ENCODE measurements at regions not wholly inside any gene's neighbourhood (a gene's known extent, or its start where the extent isn't known, plus 50 kb on each side); places are given as distances from the start of the nearest gene placed in this dataset.

- Histone ChIP-seq H3K4me3 (ENCODE audit: insufficient read depth, low read depth, low read length) (no peak overlapping the region), H4K20me1 (ENCODE audit: insufficient read depth, low read length) (no peaks in the 10 kb centered on the region), H2AFZ (ENCODE audit: low read depth, low read length) (no peak overlapping the region), H3K9me3 (ENCODE audit: insufficient read depth, low read depth, low read length) (no peaks in the 10 kb centered on the region), H3K36me3 (ENCODE audit: insufficient read depth, low read length) (no peaks in the 10 kb centered on the region), H3K27me3 (ENCODE audit: insufficient read depth, low read length) (no peaks in the 10 kb centered on the region), H3K4me1 (ENCODE audit: insufficient read depth, low read length) (no peaks in the 10 kb centered on the region), H3K9ac (ENCODE audit: low read length) (no peak overlapping the region), H3K27ac (ENCODE audit: low read depth, low read length) (no peak overlapping the region), H3K79me2 (ENCODE audit: insufficient read depth, low read length) (no peaks in the 10 kb centered on the region), H3K4me2 (ENCODE audit: low read length) (no peak overlapping the region)
- Mint-ChIP-seq H3K36me3 (ENCODE audit: low read depth, unreplicated experiment) (no peaks in the 10 kb centered on the region), H3K4me3 (ENCODE audit: unreplicated experiment) (no peak overlapping the region), H3K4me1 (ENCODE audit: low read depth, unreplicated experiment) (no peaks in the 10 kb centered on the region), H3K27me3 (ENCODE audit: low read depth, unreplicated experiment) (peaks cover 1% of the 10 kb centered on the region), H3K9me3 (ENCODE audit: unreplicated experiment) (no peaks in the 10 kb centered on the region), H3K27ac (ENCODE audit: unreplicated experiment) (no peak overlapping the region)
- FAIRE-seq (no peak), DNase-seq (ENCODE audit: low read depth) (no peak)
- TF ChIP-seq, protein P1, sequence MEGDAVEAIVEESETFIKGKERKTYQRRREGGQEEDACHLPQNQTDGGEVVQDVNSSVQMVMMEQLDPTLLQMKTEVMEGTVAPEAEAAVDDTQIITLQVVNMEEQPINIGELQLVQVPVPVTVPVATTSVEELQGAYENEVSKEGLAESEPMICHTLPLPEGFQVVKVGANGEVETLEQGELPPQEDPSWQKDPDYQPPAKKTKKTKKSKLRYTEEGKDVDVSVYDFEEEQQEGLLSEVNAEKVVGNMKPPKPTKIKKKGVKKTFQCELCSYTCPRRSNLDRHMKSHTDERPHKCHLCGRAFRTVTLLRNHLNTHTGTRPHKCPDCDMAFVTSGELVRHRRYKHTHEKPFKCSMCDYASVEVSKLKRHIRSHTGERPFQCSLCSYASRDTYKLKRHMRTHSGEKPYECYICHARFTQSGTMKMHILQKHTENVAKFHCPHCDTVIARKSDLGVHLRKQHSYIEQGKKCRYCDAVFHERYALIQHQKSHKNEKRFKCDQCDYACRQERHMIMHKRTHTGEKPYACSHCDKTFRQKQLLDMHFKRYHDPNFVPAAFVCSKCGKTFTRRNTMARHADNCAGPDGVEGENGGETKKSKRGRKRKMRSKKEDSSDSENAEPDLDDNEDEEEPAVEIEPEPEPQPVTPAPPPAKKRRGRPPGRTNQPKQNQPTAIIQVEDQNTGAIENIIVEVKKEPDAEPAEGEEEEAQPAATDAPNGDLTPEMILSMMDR (IDR thresholded peaks at IDR 0.05; ENCODE audit: insufficient read depth, low read depth, low read length), result peak; percentile 22
- no peak for TF ChIP-seq EZH2 (IDR thresholded peaks at IDR 0.05; ENCODE audit: insufficient read depth, low read length)
Observed at GRCh38 chr10:9311702-9312499, 1257.4 kb downstream of the GATA3 start.

DNA sequence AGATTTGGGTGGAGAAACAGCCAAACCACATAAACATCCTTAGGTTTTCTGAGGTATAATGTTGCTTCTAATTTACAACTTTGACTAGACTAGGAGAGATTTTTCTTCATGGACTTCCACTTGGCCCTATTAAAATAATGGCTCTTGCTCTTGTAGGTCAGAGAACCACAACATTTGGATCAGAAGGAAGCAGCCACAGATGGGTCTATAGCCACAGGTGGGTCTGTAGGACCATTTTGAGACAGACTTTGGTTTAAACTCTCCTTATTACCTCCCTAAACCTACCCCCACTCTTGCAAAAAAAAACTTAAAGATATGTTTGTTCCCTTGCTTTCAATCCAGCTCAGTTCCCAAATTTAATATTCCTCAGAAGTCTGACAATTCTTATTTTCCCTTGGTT lies 1260.8 kb downstream of the GATA3 start:
- Mint-ChIP-seq H3K27me3 (ENCODE audit: low read depth, unreplicated experiment) (peaks cover 1% of the 10 kb centered on the region), H3K9me3 (ENCODE audit: unreplicated experiment) (no peaks in the 10 kb centered on the region), H3K4me1 (ENCODE audit: low read depth, unreplicated experiment) (no peaks in the 10 kb centered on the region), H3K4me3 (ENCODE audit: unreplicated experiment) (no peak overlapping the region), H3K27ac (ENCODE audit: unreplicated experiment) (no peak overlapping the region), H3K36me3 (ENCODE audit: low read depth, unreplicated experiment) (no peaks in the 10 kb centered on the region)
- no peak for DNase-seq (ENCODE audit: low read depth)
- Histone ChIP-seq H3K9me3 (ENCODE audit: insufficient read depth, low read depth, low read length) (no peaks in the 10 kb centered on the region), H3K4me1 (ENCODE audit: insufficient read depth, low read length) (no peaks in the 10 kb centered on the region), H3K79me2 (ENCODE audit: insufficient read depth, low read length) (no peaks in the 10 kb centered on the region), H3K27me3 (ENCODE audit: insufficient read depth, low read length) (no peaks in the 10 kb centered on the region), H3K4me2 (ENCODE audit: low read length) (no peak overlapping the region), H3K36me3 (ENCODE audit: insufficient read depth, low read length) (no peaks in the 10 kb centered on the region), H3K9ac (ENCODE audit: low read length) (no peak overlapping the region), H3K27ac (ENCODE audit: low read depth, low read length) (no peak overlapping the region), H3K4me3 (ENCODE audit: insufficient read depth, low read depth, low read length) (no peak overlapping the region), H2AFZ (ENCODE audit: low read depth, low read length) (no peak overlapping the region), H4K20me1 (ENCODE audit: insufficient read depth, low read length) (no peaks in the 10 kb centered on the region)
- no peak for FAIRE-seq
- TF ChIP-seq, protein P1 (IDR thresholded peaks at IDR 0.05; ENCODE audit: insufficient read depth, low read depth, low read length), result no peak
- TF ChIP-seq EZH2 (IDR thresholded peaks at IDR 0.05; ENCODE audit: insufficient read depth, low read length), result no peak

- H3K4me1 Mint-ChIP-seq (ENCODE audit: low read depth, unreplicated experiment), result no peaks in the 10 kb centered on the region
- no peak overlapping the region for H3K4me3 Mint-ChIP-seq (ENCODE audit: unreplicated experiment)
- H3K4me1 ChIP-seq (ENCODE audit: insufficient read depth, low read length), result no peaks in the 10 kb centered on the region
- no peak overlapping the region for H3K4me2 ChIP-seq (ENCODE audit: low read length)
- no peaks in the 10 kb centered on the region for H3K36me3 Mint-ChIP-seq (ENCODE audit: low read depth, unreplicated experiment)
- no peaks in the 10 kb centered on the region for H3K9me3 ChIP-seq (ENCODE audit: insufficient read depth, low read depth, low read length)
- no peak for TF ChIP-seq EZH2 (IDR thresholded peaks at IDR 0.05; ENCODE audit: insufficient read depth, low read length)
- TF ChIP-seq, protein P1 (IDR thresholded peaks at IDR 0.05; ENCODE audit: insufficient read depth, low read depth, low read length), result peak; percentile 72
- peak; percentile 40 for DNase-seq (ENCODE audit: low read depth)
- no peak overlapping the region for H3K27ac ChIP-seq (ENCODE audit: low read depth, low read length)
- H3K27me3 ChIP-seq (ENCODE audit: insufficient read depth, low read length), result no peaks in the 10 kb centered on the region
- no peak overlapping the region for H2AFZ ChIP-seq (ENCODE audit: low read depth, low read length)
- H3K27me3 Mint-ChIP-seq (ENCODE audit: low read depth, unreplicated experiment), result no peaks in the 10 kb centered on the region
- H3K9me3 Mint-ChIP-seq (ENCODE audit: unreplicated experiment), result peaks cover 4% of the 10 kb centered on the region
- no peaks in the 10 kb centered on the region for H3K79me2 ChIP-seq (ENCODE audit: insufficient read depth, low read length)
- no peak for FAIRE-seq
- no peak overlapping the region for H3K9ac ChIP-seq (ENCODE audit: low read length)
- no peaks in the 10 kb centered on the region for H4K20me1 ChIP-seq (ENCODE audit: insufficient read depth, low read length)
- no peak overlapping the region for H3K27ac Mint-ChIP-seq (ENCODE audit: unreplicated experiment)
- H3K4me3 ChIP-seq (ENCODE audit: insufficient read depth, low read depth, low read length), result no peak overlapping the region
- H3K36me3 ChIP-seq (ENCODE audit: insufficient read depth, low read length), result no peaks in the 10 kb centered on the region
Observed at GRCh38 chr10:9331583-9332008, 1277.1 kb downstream of the GATA3 start.
